Chondrocyte (in vitro differentiated cells): ENCODE measurements at regions not wholly inside any gene's neighbourhood (a gene's known extent, or its start where the extent isn't known, plus 50 kb on each side); places are given as distances from the start of the nearest gene placed in this dataset.

Experiments
- DNase-seq: peaks from one replicate; pipeline ENCODE4 v3.0.0; 2021; ENCODE audit warnings: mixed read lengths, low spot score
- H3K27ac Mint-ChIP-seq: one replicate; pipeline ENCODE4 v1.8.0; 2021; ENCODE audit warnings: mild to moderate bottlenecking, moderate library complexity, mixed read lengths; ENCODE audit not compliant: unreplicated experiment
- H3K27me3 Mint-ChIP-seq: 2 replicates; pipeline ENCODE4 v1.8.0; 2021; ENCODE audit warnings: low read depth, mixed read lengths
- H3K36me3 Mint-ChIP-seq: 2 replicates; pipeline ENCODE4 v1.8.0; 2021; ENCODE audit warnings: low read depth, mixed read lengths
- H3K4me1 Mint-ChIP-seq: 2 replicates; pipeline ENCODE4 v1.8.0; 2021; ENCODE audit warnings: low read depth, mild to moderate bottlenecking, mixed read lengths
- H3K4me3 Mint-ChIP-seq: one replicate; pipeline ENCODE4 v1.8.0; 2021; ENCODE audit warnings: mild to moderate bottlenecking, moderate library complexity, mixed read lengths; ENCODE audit not compliant: unreplicated experiment
- H3K9me3 Mint-ChIP-seq: 2 replicates; pipeline ENCODE4 v1.8.0; 2021; ENCODE audit warnings: low read depth, mixed read lengths
- TF ChIP-seq, protein P1 (sequence below): fragments of 200-600 bp; sonication (generic); IDR thresholded peaks from 2 replicates; pipeline ENCODE4 v1.5.0; 2021; ENCODE audit warnings: antibody characterized with exemption, mild to moderate bottlenecking, moderate library complexity

- H3K4me1 Mint-ChIP-seq = no peaks in the 10 kb centered on the region
- H3K4me3 Mint-ChIP-seq = no peak overlapping the region
- no peak for DNase-seq
- no peak overlapping the region for H3K27ac Mint-ChIP-seq
- H3K36me3 Mint-ChIP-seq = no peaks in the 10 kb centered on the region
- no peaks in the 10 kb centered on the region for H3K9me3 Mint-ChIP-seq
- H3K27me3 Mint-ChIP-seq = peaks cover 46% of the 10 kb centered on the region
- TF ChIP-seq, protein P1, sequence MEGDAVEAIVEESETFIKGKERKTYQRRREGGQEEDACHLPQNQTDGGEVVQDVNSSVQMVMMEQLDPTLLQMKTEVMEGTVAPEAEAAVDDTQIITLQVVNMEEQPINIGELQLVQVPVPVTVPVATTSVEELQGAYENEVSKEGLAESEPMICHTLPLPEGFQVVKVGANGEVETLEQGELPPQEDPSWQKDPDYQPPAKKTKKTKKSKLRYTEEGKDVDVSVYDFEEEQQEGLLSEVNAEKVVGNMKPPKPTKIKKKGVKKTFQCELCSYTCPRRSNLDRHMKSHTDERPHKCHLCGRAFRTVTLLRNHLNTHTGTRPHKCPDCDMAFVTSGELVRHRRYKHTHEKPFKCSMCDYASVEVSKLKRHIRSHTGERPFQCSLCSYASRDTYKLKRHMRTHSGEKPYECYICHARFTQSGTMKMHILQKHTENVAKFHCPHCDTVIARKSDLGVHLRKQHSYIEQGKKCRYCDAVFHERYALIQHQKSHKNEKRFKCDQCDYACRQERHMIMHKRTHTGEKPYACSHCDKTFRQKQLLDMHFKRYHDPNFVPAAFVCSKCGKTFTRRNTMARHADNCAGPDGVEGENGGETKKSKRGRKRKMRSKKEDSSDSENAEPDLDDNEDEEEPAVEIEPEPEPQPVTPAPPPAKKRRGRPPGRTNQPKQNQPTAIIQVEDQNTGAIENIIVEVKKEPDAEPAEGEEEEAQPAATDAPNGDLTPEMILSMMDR = no peak
Measured at GRCh38 chr6:106792536-106793236, 163.3 kb downstream of the QRSL1 start.

DNA sequence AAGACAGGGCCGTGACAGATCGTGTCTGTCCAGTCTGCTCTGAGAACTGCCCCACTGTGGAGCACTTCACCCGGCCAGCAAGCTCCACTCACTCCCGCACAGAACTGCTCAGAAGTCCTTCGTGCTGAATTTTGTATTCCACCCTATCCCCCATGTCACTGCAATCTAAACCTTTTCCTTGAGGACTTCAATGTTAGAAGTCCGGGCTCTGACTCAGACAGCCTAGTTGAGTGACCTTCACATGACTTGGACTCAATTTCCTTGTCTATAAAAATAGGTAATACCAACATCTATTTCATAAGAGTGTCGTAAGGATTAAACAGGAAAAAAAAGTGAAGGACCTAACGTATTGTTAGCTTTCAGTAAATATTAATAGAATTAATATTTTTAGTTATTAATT is 161.6 kb downstream of the QRSL1 start:
- Mint-ChIP-seq H3K9me3 (no peaks in the 10 kb centered on the region), H3K36me3 (no peaks in the 10 kb centered on the region), H3K27me3 (peaks cover 54% of the 10 kb centered on the region), H3K27ac (no peak overlapping the region), H3K4me3 (no peak overlapping the region), H3K4me1 (no peaks in the 10 kb centered on the region)
- DNase-seq = no peak
- TF ChIP-seq, protein P1 = no peak

GRCh38 chr6:106790149-106790770 is 160.9 kb downstream of the QRSL1 start:
- Mint-ChIP-seq H3K4me1 (no peaks in the 10 kb centered on the region), H3K27ac (no peak overlapping the region), H3K36me3 (no peaks in the 10 kb centered on the region), H3K9me3 (no peaks in the 10 kb centered on the region), H3K4me3 (no peak overlapping the region), H3K27me3 (peaks cover 54% of the 10 kb centered on the region)
- no peak for DNase-seq
- TF ChIP-seq, protein P1 = no peak

DNA sequence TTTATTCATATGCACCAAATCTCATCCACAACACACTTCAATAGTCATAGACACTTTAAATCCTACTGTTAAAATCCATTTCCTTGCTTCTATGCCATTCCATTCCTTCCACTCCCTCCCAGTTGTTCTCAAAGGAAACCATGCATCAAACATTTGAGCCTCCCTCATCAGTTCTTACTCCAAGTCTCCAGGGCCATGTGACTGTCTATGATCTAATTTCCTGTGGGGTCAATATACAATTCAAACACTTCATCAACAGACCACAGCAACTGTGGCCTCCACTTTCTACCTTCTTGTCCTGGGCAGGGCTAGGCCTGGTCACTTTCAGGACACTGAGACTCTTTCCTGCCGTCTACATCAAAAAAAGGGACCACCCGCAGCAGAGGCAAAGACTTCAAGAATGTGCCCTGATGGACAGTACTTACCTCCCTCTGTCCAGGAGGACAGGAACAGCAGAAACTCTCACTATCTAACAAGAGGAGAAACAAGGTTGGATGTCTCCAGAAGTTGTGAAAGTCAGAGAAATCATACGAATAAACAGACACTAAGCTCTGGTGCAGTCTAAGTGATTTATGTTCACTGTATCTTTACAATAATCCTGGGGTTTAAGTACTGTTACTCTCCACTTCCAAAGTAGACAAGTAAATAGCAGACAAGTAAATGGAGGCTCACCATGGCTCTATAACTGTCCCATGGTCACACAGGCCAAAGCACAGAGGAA is 160.2 kb downstream of the QRSL1 start:
- Mint-ChIP-seq H3K9me3 (no peaks in the 10 kb centered on the region), H3K4me1 (no peaks in the 10 kb centered on the region)
- DNase-seq = no peak

GRCh38 chr6:106788761-106789160 is 159.4 kb downstream of the QRSL1 start:
- H3K4me1 Mint-ChIP-seq = no peaks in the 10 kb centered on the region
- H3K27ac Mint-ChIP-seq = no peak overlapping the region
- TF ChIP-seq, protein P1 = no peak
- no peak overlapping the region for H3K4me3 Mint-ChIP-seq
- H3K27me3 Mint-ChIP-seq = peaks cover 45% of the 10 kb centered on the region
- H3K36me3 Mint-ChIP-seq = no peaks in the 10 kb centered on the region
- no peaks in the 10 kb centered on the region for H3K9me3 Mint-ChIP-seq
- DNase-seq = no peak

More for the DNA sequence above, 160.2 kb downstream of the QRSL1 start:
- no peaks in the 10 kb centered on the region for H3K36me3 Mint-ChIP-seq
- H3K27ac Mint-ChIP-seq = no peak overlapping the region
- H3K27me3 Mint-ChIP-seq = peaks cover 52% of the 10 kb centered on the region
- TF ChIP-seq, protein P1 = no peak
- H3K4me3 Mint-ChIP-seq = no peak overlapping the region
